NCI-H1930 (cell line): ENCODE measurements at regions not wholly inside any gene's neighbourhood (a gene's known extent, or its start where the extent isn't known, plus 50 kb on each side); places are given as distances from the start of the nearest gene placed in this dataset.

Source experiments
- DNase-seq, 2 experiments: peaks; one replicate each; lab custom pipeline; 2025; lab: John Stamatoyannopoulos, UW

GRCh38 chr1:25103164-25103795 lies 129.0 kb downstream of the SYF2 start:
- no peak for DNase-seq

GRCh38 chr1:25100151-25100833 lies 132.0 kb downstream of the SYF2 start:
- DNase-seq: no peak

GRCh38 chr1:25099343-25099951 lies 132.9 kb downstream of the SYF2 start:
- no peak for DNase-seq

GRCh38 chr1:25098717-25099116 lies 133.6 kb downstream of the SYF2 start:
- no peak for DNase-seq

- DNase-seq: no peak
These were observed 135.8 kb downstream of the SYF2 start for GRCh38 chr1:25096307-25097150.

- no peak for DNase-seq
These were observed 136.6 kb downstream of the SYF2 start for GRCh38 chr1:25095635-25096200.

GRCh38 chr1:25094995-25095394 lies 137.3 kb downstream of the SYF2 start:
- DNase-seq: no peak

GRCh38 chr1:25094229-25094628 lies 138.1 kb downstream of the SYF2 start:
- DNase-seq: no peak

GRCh38 chr1:25091658-25092057 lies 140.6 kb downstream of the SYF2 start:
- DNase-seq: no peak

- DNase-seq: no peak
These were observed 141.4 kb downstream of the SYF2 start for GRCh38 chr1:25090707-25091422.

- DNase-seq: no peak
These were observed 142.5 kb downstream of the SYF2 start for GRCh38 chr1:25089772-25090171.

GRCh38 chr1:25088946-25089345 lies 143.4 kb downstream of the SYF2 start:
- DNase-seq: no peak

GRCh38 chr1:25088180-25088701 lies 144.1 kb downstream of the SYF2 start:
- no peak for DNase-seq

- DNase-seq: no peak
These were observed 145.7 kb downstream of the SYF2 start for GRCh38 chr1:25086518-25087079.

- DNase-seq: no peak
These were observed 147.9 kb downstream of the SYF2 start for GRCh38 chr1:25084407-25084806.

GRCh38 chr1:25083481-25084345 lies 148.6 kb downstream of the SYF2 start:
- no peak for DNase-seq

GRCh38 chr1:25082995-25083394 lies 149.3 kb downstream of the SYF2 start:
- no peak for DNase-seq

- no peak for DNase-seq
These were observed 149.9 kb downstream of the SYF2 start for GRCh38 chr1:25082216-25082899.

- no peak for DNase-seq
These were observed 150.8 kb downstream of the SYF2 start for GRCh38 chr1:25081496-25081895.
